ENCODE measurements at regions not wholly inside any gene's neighbourhood (a gene's known extent, or its start where the extent isn't known, plus 50 kb on each side); places are given as distances from the start of the nearest gene placed in this dataset.

- Histone ChIP-seq H3K36me3 (no peaks in the 10 kb centered on the region), H3K27ac (no peak overlapping the region), H3K9me3 (no peaks in the 10 kb centered on the region), H3K4me3 (no peak overlapping the region), H3K4me1 (no peaks in the 10 kb centered on the region), H3K27me3 (no peaks in the 10 kb centered on the region)
- intact Hi-C loops (cut with DNase I; ENCODE audit: low total_unique reads) = no loop called here
- DNase-seq = no peak
- TF ChIP-seq CTCF (IDR thresholded peaks at IDR 0.05) = no peak
Measured at GRCh38 chrX:82658492-82658891, 849.6 kb upstream of the POU3F4 start.

DNA sequence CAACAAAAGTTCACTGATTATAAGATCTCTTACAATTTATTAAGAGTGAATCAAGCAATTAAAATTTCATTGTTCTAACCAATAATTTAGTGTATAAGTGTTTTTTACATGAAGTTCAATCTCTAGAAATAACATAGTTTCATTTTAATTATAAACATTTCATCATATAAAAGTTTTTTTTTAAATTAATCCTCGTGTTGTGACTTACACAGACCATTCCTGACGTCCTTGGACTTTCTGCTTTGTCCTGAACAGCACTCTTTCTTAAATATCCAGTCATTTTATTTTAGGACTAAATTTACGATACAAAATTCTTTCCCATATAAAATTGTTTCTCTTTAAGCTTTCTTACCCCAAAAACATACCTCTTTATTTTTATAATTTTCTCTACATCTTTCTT is 841.7 kb upstream of the POU3F4 start:
- Histone ChIP-seq H3K36me3 (no peaks in the 10 kb centered on the region), H3K27me3 (no peaks in the 10 kb centered on the region), H3K4me3 (no peak overlapping the region), H3K9me3 (no peaks in the 10 kb centered on the region), H3K27ac (no peak overlapping the region), H3K4me1 (peaks cover 0 to 6% (median 0%) of the 10 kb centered on the region in 4 donors)
- intact Hi-C loops (cut with DNase I; ENCODE audit: low total_unique reads) = no loop called here
- no peak for TF ChIP-seq CTCF (IDR thresholded peaks at IDR 0.05)
- DNase-seq = no peak

DNA sequence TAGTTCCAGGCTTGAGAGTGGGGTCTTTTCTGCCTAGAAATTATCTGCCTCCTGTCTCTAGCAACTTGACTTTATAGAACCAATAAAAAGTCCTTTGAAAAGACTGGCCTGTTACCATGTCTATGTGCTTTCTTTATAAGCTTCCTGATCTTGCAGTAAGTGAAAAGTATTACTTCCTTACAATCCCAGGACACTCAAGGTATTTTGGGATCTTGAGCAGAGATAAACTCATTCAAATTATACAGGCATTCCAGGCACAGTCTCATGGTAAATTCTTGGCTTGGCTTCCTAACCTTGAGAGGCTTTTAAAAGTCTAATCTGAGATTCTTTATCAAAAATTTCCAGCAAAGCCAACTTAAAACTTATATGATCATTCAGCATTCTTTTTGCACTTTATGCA is 833.0 kb upstream of the POU3F4 start:
- H3K36me3 ChIP-seq = no peaks in the 10 kb centered on the region
- no peaks in the 10 kb centered on the region for H3K27me3 ChIP-seq
- H3K4me3 ChIP-seq = no peak overlapping the region
- no peak for TF ChIP-seq CTCF (IDR thresholded peaks at IDR 0.05)
- H3K4me1 ChIP-seq = peaks cover 0 to 6% (median 0%) of the 10 kb centered on the region in 4 donors
- no peak for DNase-seq
- intact Hi-C loops (cut with DNase I; ENCODE audit: low total_unique reads) = no loop called here
- no peaks in the 10 kb centered on the region for H3K9me3 ChIP-seq
- no peak overlapping the region for H3K27ac ChIP-seq

DNA sequence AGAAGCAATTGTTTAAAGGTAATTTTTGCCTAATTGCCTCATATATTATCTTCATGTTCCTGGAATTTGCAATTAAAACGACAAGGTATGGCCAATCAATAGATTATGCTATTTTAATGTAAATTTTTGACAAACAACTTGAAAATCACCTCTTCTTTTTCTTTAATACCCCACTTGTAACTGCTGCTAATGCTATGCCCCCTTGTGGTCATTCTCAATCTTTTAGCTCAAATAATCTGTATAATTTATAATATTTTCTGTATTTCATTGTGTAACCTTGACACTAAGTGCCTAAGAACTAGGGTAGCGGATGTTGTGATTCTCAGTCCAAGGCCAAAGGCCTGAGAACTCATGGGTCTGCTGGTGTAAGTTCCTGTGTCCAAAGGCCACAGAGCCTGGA is 831.7 kb upstream of the POU3F4 start:
- intact Hi-C loops (cut with DNase I; ENCODE audit: low total_unique reads) = no loop called here
- no peaks in the 10 kb centered on the region for H3K9me3 ChIP-seq
- no peak for TF ChIP-seq CTCF (IDR thresholded peaks at IDR 0.05)
- no peak overlapping the region for H3K27ac ChIP-seq
- no peaks in the 10 kb centered on the region for H3K4me1 ChIP-seq
- H3K36me3 ChIP-seq = no peaks in the 10 kb centered on the region
- no peaks in the 10 kb centered on the region for H3K27me3 ChIP-seq
- no peak overlapping the region for H3K4me3 ChIP-seq
- no peak for DNase-seq

DNA sequence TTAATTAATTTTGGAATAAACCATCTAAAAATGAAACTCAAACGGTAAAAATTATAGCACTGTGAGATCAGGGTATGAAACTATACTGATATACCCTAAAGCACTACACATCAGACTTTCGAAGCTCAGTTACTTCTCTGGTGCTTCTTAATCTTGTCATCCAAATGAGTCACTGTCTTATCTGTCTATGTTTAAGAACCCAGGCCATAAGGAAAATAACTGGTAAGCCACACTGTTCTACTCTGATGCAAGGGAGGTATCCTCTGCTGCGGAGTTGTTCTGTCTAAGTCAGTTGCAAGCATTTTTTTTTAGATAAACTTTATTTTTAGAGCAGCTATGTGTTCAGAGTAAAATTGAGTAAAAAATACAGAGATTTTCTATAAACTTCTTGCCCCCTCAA is 830.8 kb upstream of the POU3F4 start:
- no peaks in the 10 kb centered on the region for H3K36me3 ChIP-seq
- no peaks in the 10 kb centered on the region for H3K9me3 ChIP-seq
- H3K4me1 ChIP-seq = no peaks in the 10 kb centered on the region
- intact Hi-C loops (cut with DNase I; ENCODE audit: low total_unique reads) = no loop called here
- no peak overlapping the region for H3K27ac ChIP-seq
- no peak for DNase-seq
- no peak for TF ChIP-seq CTCF (IDR thresholded peaks at IDR 0.05)
- H3K27me3 ChIP-seq = no peaks in the 10 kb centered on the region
- no peak overlapping the region for H3K4me3 ChIP-seq

- Histone ChIP-seq H3K27ac (no peak overlapping the region), H3K4me1 (peaks cover 0 to 10% (median 0%) of the 10 kb centered on the region in 4 donors), H3K36me3 (no peaks in the 10 kb centered on the region), H3K9me3 (no peaks in the 10 kb centered on the region), H3K27me3 (no peaks in the 10 kb centered on the region), H3K4me3 (no peak overlapping the region)
- TF ChIP-seq CTCF (IDR thresholded peaks at IDR 0.05) = no peak
- intact Hi-C loops (cut with DNase I; ENCODE audit: low total_unique reads) = no loop called here
- DNase-seq = no peak
Measured at GRCh38 chrX:82692991-82693390, 815.1 kb upstream of the POU3F4 start.
